ENCODE measurements at regions not wholly inside any gene's neighbourhood (a gene's known extent, or its start where the extent isn't known, plus 50 kb on each side); places are given as distances from the start of the nearest gene placed in this dataset.

DNA sequence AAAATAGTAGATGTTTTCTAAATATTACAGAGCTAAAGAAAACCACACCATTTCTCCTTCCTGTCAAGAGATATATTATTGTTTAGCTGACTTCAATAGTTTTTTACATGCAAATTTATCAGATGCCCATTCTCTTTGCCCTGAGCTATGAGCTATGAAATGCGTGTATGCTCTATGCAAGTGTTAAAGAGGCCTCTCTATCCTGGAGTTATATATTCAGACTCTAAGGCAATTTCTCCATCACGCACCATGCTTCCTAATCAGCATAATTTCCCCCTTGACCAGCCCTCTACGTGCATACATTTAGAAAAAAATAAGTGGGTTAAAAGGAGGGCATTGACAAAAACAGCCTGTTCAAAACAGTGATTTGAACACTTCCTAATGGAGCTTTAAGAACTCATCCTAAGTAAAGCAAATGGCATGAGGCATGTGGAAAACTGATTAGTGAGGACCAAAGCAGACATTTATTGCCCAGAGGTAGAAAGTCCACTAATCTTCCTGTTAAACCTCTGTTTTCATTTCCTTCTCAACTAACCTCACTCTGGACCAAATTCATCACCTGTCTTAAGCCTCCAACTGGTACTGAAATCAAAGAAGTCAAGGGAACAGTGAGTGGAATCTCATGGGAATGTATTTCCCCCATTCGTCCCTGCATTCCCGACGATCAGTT, 565.8 kb upstream of the PKN2 start:
- no peak for TF ChIP-seq POLR2A (IDR thresholded peaks at IDR 0.05; ENCODE audit: low read depth, low read length)
- no peak for TF ChIP-seq POLR2AphosphoS5 (IDR thresholded peaks at IDR 0.05; ENCODE audit: low read depth, low read length)
- TF ChIP-seq PAX5 (IDR thresholded peaks at IDR 0.05; ENCODE audit: insufficient read depth, low read length, severe bottlenecking), result no peak
- no peak for TF ChIP-seq TAF1 (IDR thresholded peaks at IDR 0.05; ENCODE audit: low read depth, low read length)
- TF ChIP-seq POU2F2 (IDR thresholded peaks at IDR 0.05; ENCODE audit: low read depth, low read length), result no peak
- no peak for TF ChIP-seq SPI1 (IDR thresholded peaks at IDR 0.05; ENCODE audit: low read depth, low read length)
